Prostate gland (tissue), 2 donors: ENCODE measurements at regions not wholly inside any gene's neighbourhood (a gene's known extent, or its start where the extent isn't known, plus 50 kb on each side); places are given as distances from the start of the nearest gene placed in this dataset.
"Not testable (repeated sequence)": the region's sequence is repeated elsewhere in the genome, so short reads cannot be mapped to it uniquely, and the experiment has no call there.

Source experiments
- DNase-seq: peaks from one replicate; pipeline ENCODE4 v3.0.0-alpha.2; 2019; ENCODE audit warnings: low spot score
- H3K27ac ChIP-seq, 2 donors: fragments of 200-600 bp; sonication (generic); 2 replicates each; pipeline ENCODE4 v1.5.1; 2017 to 2019
- H3K27me3 ChIP-seq: fragments of 200-600 bp; sonication (generic); replicated peaks from 2 replicates; pipeline ENCODE4 v1.5.1; 2019; ENCODE audit not compliant: insufficient read depth
- H3K36me3 ChIP-seq, 2 donors: fragments of 200-600 bp; sonication (generic); 1 replicate in 1 of 2; 2 replicates in 1 of 2; pipeline versions ENCODE4 v1.5.1 to v1.8.1; 2017 to 2019
- H3K4me1 ChIP-seq: fragments of 200-600 bp; sonication (generic); replicated peaks from 2 replicates; pipeline ENCODE4 v1.5.1; 2019
- H3K4me3 ChIP-seq, 2 donors: fragments of 200-600 bp; sonication (generic); 2 replicates each; pipeline ENCODE4 v1.5.1; 2017 to 2019
- H3K9me3 ChIP-seq: fragments of 200-600 bp; sonication (generic); 2 replicates; pipeline ENCODE4 v1.5.1; 2017
- POLR2A ChIP-seq: fragments of 450-650 bp; IDR thresholded peaks from one replicate; pipeline ENCODE4 v1.6.1; 2016; ENCODE audit warnings: antibody characterized with exemption, mild to moderate bottlenecking
- POLR2AphosphoS5 ChIP-seq: sonication (generic); formaldehyde crosslinking; IDR thresholded peaks from one replicate; pipeline ENCODE4 v1.6.1; 2017; ENCODE audit warnings: antibody characterized with exemption
- WGBS: methylation state at CpG from one replicate; pipeline ENCODE4 v1.1.5; 2018; 5-methylcytosine and 5-hydroxymethylcytosine counted together
- intact Hi-C: fragments of 100-400 bp; cut with DNase I; formaldehyde crosslinking; loops from one replicate; pipeline ENCODE4 v1.14.2; 2022
- TF ChIP-seq, protein P1 (sequence below), 4 experiments: fragments of 200-600 bp in 2 of 4; fragments of 450-650 bp in 2 of 4; sonication (generic) in 2 of 4; IDR thresholded peaks; 1 replicate in 3 of 4; 2 replicates in 1 of 4; pipeline ENCODE4 v1.5.1; 2016 to 2019; ENCODE audit warnings: antibody characterized with exemption in 4 of 4, mild to moderate bottlenecking in 2 of 4, moderate library complexity in 2 of 4

DNA sequence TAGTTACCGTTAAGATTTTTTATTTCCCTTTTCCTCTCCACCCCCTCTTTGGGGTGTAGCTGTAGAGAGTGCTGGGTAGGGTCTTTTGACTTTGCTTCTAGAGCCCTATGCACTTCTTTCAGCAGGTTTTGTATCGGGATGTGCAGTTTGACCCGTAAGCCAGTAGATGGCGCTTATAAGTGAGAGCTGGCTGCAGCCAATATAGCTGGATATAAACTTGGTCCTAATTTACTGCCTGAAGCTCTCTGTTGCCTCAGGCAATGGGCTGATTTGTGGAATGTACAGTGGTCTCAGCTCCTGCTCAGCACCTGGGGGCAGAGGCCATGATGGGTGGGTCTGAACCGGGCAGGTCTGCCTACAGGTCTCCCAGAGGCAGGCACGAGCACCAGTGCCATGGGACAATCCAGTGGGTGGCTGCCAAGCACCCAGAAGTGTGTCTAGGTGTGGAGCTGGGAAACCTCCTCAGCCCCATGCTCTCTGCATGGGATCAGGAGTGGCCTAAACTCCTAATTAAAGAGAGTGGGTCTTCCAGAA lies 146.5 kb downstream of the SPANXN1 start:
- Histone ChIP-seq H3K36me3 (no peaks in the 10 kb centered on the region), H3K4me1 (no peaks in the 10 kb centered on the region), H3K9me3 (no peaks in the 10 kb centered on the region), H3K27ac (no peak overlapping the region), H3K27me3 (no peaks in the 10 kb centered on the region), H3K4me3 (no peak overlapping the region)
- intact Hi-C loops: no loop called here
- DNase-seq: no peak
- no peak for TF ChIP-seq POLR2A
- TF ChIP-seq, protein P1, sequence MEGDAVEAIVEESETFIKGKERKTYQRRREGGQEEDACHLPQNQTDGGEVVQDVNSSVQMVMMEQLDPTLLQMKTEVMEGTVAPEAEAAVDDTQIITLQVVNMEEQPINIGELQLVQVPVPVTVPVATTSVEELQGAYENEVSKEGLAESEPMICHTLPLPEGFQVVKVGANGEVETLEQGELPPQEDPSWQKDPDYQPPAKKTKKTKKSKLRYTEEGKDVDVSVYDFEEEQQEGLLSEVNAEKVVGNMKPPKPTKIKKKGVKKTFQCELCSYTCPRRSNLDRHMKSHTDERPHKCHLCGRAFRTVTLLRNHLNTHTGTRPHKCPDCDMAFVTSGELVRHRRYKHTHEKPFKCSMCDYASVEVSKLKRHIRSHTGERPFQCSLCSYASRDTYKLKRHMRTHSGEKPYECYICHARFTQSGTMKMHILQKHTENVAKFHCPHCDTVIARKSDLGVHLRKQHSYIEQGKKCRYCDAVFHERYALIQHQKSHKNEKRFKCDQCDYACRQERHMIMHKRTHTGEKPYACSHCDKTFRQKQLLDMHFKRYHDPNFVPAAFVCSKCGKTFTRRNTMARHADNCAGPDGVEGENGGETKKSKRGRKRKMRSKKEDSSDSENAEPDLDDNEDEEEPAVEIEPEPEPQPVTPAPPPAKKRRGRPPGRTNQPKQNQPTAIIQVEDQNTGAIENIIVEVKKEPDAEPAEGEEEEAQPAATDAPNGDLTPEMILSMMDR (IDR thresholded peaks at IDR 0.05): no peak
- no peak for TF ChIP-seq POLR2AphosphoS5
- 39% methylated on average over 5 of the region's 6 CpGs for WGBS

DNA sequence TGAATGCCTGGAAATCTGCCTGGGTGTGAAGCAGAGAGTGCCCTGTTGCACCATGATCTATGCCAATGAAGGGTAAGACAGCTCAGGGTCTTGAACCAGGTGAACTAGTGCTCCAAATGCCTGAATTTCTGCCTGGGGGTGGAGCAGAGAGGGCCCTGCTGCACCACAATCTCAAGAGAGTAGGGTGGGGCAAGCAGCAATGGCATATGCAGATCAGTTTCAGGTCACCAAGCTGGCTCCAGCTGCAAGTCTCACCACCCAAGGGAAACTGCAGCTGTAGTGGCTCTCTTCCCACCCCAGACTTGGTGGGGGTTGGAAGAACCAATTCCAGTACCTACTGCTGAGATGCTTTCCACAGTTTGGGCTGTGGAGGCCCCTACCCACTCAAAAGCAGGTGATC lies 147.0 kb downstream of the SPANXN1 start:
- TF ChIP-seq, protein P1 (IDR thresholded peaks at IDR 0.05): no peak
- TF ChIP-seq POLR2A (no peak), POLR2AphosphoS5 (no peak)
- Histone ChIP-seq H3K4me1 (no peaks in the 10 kb centered on the region), H3K36me3 (no peaks in the 10 kb centered on the region), H3K9me3 (no peaks in the 10 kb centered on the region), H3K27me3 (no peaks in the 10 kb centered on the region), H3K27ac (no peak overlapping the region), H3K4me3 (no peak overlapping the region)
- no peak for DNase-seq
- intact Hi-C loops: no loop called here

DNA sequence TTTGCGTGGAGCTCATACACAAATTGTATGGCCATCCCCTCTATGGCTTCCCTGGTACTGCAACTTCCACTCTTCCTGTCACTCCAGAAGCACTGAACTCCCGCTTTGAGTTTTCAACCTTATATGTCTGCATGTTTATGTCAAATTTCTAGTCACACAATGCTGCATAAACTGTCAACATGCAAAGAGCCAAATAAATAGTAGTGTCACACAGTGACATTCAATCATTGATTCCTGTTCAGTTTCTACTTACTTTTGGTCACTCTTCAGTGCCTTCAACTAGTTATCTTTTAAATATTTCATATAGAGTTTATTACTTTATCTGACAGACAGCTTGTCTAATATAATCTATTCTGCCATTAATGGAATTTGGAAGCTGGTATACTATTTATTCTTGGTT lies 149.3 kb downstream of the SPANXN1 start:
- H3K27me3 ChIP-seq: no peaks in the 10 kb centered on the region
- no peak overlapping the region for H3K4me3 ChIP-seq
- no peaks in the 10 kb centered on the region for H3K4me1 ChIP-seq
- H3K9me3 ChIP-seq: no peaks in the 10 kb centered on the region
- no peak overlapping the region for H3K27ac ChIP-seq
- TF ChIP-seq, protein P1 (IDR thresholded peaks at IDR 0.05): no peak
- TF ChIP-seq POLR2A (no peak), POLR2AphosphoS5 (no peak)
- no peak for DNase-seq
- 100% methylated on average over 2 of the region's 2 CpGs for WGBS
- intact Hi-C loops: no loop called here
- H3K36me3 ChIP-seq: no peaks in the 10 kb centered on the region

DNA sequence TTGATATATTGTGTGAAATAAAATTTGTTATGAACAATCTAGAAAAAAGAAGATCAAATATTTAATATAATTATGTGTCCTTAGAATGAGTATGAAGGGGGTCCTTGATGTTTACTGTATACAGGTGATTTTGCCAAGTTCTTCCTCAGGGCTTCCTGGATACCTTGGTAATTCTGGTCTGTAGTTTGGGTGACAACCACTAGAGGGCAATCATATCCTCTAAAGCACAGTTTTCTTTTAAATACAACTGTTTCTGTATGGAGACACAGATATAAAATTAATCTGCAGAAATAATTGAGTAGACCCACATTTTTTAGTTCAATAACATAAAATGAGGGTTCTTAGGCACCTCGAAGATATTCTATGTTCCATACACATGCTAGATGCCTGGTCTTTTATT lies 157.7 kb downstream of the SPANXN1 start:
- Histone ChIP-seq H3K27ac (no peak overlapping the region), H3K36me3 (no peaks in the 10 kb centered on the region), H3K4me3 (no peak overlapping the region), H3K27me3 (no peaks in the 10 kb centered on the region), H3K9me3 (no peaks in the 10 kb centered on the region), H3K4me1 (no peaks in the 10 kb centered on the region)
- intact Hi-C loops: no loop called here
- TF ChIP-seq, protein P1 (IDR thresholded peaks at IDR 0.05): peak in 1 of 4 experiments; percentile 9
- no peak for TF ChIP-seq POLR2A
- 0% methylated on average over 1 of the region's 1 CpG for WGBS
- no peak for DNase-seq

DNA sequence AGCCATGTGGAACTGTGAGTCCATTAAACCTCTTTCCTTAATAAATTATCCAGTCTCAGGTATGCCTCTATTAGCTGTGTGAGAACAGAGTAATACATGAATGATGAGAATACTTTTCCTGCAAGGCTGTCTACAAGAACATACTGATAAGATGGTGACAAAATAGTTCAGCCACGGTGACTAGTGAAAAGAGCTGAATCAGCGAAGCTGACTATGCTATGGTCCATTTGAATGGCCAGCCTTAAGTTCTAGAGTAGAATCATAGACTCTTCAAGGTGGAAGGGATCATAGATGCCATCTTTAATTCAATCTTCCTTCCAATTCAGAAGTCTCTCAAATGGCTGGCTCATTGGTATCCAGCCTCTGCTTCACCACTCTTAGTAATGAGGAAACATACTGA lies 163.3 kb downstream of the SPANXN1 start:
- WGBS: 88% methylated on average over 2 of the region's 2 CpGs
- Histone ChIP-seq H3K4me1 (no peaks in the 10 kb centered on the region), H3K27me3 (no peaks in the 10 kb centered on the region), H3K4me3 (no peak overlapping the region), H3K27ac (no peak overlapping the region), H3K9me3 (no peaks in the 10 kb centered on the region), H3K36me3 (no peaks in the 10 kb centered on the region)
- no peak for DNase-seq
- TF ChIP-seq POLR2A (no peak), POLR2AphosphoS5 (no peak)
- TF ChIP-seq, protein P1 (IDR thresholded peaks at IDR 0.05): no peak
- intact Hi-C loops: no loop called here

DNA sequence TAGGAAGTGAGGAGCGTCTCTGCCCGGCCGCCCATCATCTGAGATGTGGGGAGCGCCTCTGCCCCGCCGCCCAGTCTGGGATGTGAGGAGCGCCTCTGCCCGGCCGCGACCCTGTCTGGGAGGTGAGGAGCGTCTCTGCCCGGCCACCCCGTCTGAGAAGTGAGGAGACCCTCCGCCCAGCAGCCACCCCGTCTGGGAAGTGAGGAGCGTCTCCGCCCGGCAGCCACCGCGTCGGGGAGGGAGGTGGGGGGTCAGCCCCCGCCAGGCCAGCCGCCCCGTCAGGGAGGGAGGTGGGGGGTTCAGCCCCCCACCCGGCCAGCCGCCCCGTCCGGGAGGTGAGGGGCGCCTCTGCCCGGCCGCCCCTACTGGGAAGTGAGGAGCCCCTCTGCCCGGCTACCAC lies 188.9 kb downstream of the SPANXN1 start:
- H3K36me3 ChIP-seq, H3K4me1 ChIP-seq, H3K27ac ChIP-seq, H3K9me3 ChIP-seq, intact Hi-C loops, DNase-seq, H3K4me3 ChIP-seq, H3K27me3 ChIP-seq: not testable (repeated sequence)
- whole genome bisulfite sequencing: no CpG with 5 or more reads among the region's 32 CpGs
